WERI-Rb-1 (cell line): ENCODE measurements at regions not wholly inside any gene's neighbourhood (a gene's known extent, or its start where the extent isn't known, plus 50 kb on each side); places are given as distances from the start of the nearest gene placed in this dataset.

Experiments used
- DNase-seq: peaks from one replicate; pipeline ENCODE4 v3.0.0-alpha.2; 2020
- H3K27ac ChIP-seq: fragments of 250-450 bp; sonication (Bioruptor Pico); 2 replicates; pipeline ENCODE4 v1.5.1; 2020; ENCODE audit warnings: mild to moderate bottlenecking, moderate library complexity
- H3K27me3 ChIP-seq: fragments of 250-450 bp; sonication (Bioruptor Pico); 2 replicates; pipeline ENCODE4 v1.5.1; 2021; ENCODE audit warnings: mild to moderate bottlenecking, low read depth, moderate library complexity; ENCODE audit not compliant: insufficient read depth, severe bottlenecking
- H3K36me3 ChIP-seq: fragments of 250-450 bp; sonication (Bioruptor Pico); 2 replicates; pipeline ENCODE4 v1.5.1; 2020; ENCODE audit warnings: mild to moderate bottlenecking, moderate library complexity
- H3K4me3 ChIP-seq: 2 replicates; pipeline ENCODE4 v1.5.1; 2011; ENCODE audit warnings: low read depth, mild to moderate bottlenecking, control low read depth, low read length
- H3K9me3 ChIP-seq: fragments of 250-450 bp; sonication (Bioruptor Pico); 2 replicates; pipeline ENCODE4 v1.5.1; 2021; ENCODE audit warnings: mild to moderate bottlenecking, moderate library complexity; ENCODE audit not compliant: severe bottlenecking
- TF ChIP-seq, protein P1 (sequence below): IDR thresholded peaks from 2 replicates; pipeline ENCODE4 v1.5.1; 2011; ENCODE audit warnings: low read depth, mild to moderate bottlenecking, control low read depth, inconsistent platforms, low read length

DNA sequence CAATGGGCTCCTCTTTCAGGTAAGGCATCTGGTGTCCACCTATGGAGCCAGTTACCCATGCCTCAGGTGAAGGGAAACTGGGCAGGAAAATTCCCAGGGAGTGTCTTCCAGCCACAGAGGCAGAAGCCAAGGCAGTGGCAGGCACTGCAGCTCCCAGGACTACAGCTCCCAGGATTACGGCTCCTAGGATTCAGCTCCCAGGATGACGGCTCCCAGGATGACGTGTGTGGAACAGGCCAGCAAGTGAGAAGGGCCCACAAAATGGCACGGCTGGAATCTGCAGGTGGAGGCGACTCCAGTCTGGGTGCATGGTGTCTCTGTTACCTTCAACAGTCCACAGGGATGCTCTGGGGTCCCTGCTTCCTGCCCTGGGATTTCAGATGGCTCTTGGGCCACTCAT, 92.1 kb downstream of the PTGR3 start:
- no peaks in the 10 kb centered on the region for H3K27me3 ChIP-seq

DNA sequence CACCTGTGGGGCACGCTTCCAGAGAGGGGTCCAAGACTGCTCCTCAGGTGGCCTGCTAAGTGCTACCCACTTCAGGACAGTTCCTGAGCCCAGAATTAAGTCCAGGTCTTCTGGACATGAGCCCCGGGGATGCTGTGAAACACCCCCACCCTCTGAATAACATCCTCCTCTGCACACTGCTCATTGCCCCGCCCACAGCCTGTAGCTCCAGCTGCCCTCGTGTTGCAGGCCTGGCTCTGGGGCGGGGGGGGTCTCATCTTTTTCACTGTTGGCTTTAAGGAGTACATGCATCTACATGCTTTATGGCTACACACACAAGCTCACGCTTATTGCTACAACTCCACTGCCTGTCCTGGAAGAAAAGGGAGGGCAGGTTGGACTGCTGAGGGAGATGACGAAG, 92.8 kb downstream of the PTGR3 start:
- no peak for DNase-seq
- Histone ChIP-seq H3K27me3 (no peaks in the 10 kb centered on the region), H3K36me3 (no peaks in the 10 kb centered on the region), H3K9me3 (no peaks in the 10 kb centered on the region), H3K4me3 (no peak overlapping the region), H3K27ac (no peak overlapping the region)
- TF ChIP-seq, protein P1, sequence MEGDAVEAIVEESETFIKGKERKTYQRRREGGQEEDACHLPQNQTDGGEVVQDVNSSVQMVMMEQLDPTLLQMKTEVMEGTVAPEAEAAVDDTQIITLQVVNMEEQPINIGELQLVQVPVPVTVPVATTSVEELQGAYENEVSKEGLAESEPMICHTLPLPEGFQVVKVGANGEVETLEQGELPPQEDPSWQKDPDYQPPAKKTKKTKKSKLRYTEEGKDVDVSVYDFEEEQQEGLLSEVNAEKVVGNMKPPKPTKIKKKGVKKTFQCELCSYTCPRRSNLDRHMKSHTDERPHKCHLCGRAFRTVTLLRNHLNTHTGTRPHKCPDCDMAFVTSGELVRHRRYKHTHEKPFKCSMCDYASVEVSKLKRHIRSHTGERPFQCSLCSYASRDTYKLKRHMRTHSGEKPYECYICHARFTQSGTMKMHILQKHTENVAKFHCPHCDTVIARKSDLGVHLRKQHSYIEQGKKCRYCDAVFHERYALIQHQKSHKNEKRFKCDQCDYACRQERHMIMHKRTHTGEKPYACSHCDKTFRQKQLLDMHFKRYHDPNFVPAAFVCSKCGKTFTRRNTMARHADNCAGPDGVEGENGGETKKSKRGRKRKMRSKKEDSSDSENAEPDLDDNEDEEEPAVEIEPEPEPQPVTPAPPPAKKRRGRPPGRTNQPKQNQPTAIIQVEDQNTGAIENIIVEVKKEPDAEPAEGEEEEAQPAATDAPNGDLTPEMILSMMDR = no peak

More for the DNA sequence above, 92.1 kb downstream of the PTGR3 start:
- no peaks in the 10 kb centered on the region for H3K9me3 ChIP-seq
- TF ChIP-seq, protein P1 = no peak
- no peak for DNase-seq
- H3K4me3 ChIP-seq = no peak overlapping the region
- H3K36me3 ChIP-seq = no peaks in the 10 kb centered on the region
- no peak overlapping the region for H3K27ac ChIP-seq

DNA sequence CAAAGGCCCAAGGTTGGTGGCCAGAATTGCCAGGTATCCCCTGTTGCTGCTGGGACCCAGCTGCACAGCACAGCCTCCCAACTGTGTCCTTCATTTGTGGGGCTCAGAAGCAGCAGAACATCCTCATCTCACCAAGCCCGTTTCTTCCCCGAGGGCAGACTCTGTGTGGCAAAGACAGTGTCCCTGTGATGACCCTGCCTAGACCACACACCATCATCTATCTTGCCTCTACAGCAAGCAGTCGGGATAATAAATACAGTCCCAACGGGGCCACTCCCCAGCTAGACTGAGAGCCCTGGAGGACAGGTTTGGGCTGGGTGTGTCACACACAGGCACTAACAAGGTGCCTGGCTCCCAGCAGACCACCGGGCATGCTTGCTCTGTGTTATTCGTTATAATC, 93.4 kb downstream of the PTGR3 start:
- H3K4me3 ChIP-seq = no peak overlapping the region
- H3K27ac ChIP-seq = no peak overlapping the region
- no peaks in the 10 kb centered on the region for H3K36me3 ChIP-seq
- no peaks in the 10 kb centered on the region for H3K27me3 ChIP-seq
- DNase-seq = no peak
- TF ChIP-seq, protein P1 = no peak
- H3K9me3 ChIP-seq = no peaks in the 10 kb centered on the region
